Head of caudate nucleus (tissue), 42 donors: ENCODE measurements at regions not wholly inside any gene's neighbourhood (a gene's known extent, or its start where the extent isn't known, plus 50 kb on each side); places are given as distances from the start of the nearest gene placed in this dataset.

Source experiments
- DNase-seq, 42 donors: peaks; one replicate each; pipeline versions ENCODE4 v3.0.0 to v3.0.0-alpha.2; 2020 to 2021; ENCODE audit warnings: mixed read lengths in 7 of 42
- intact Hi-C: fragments of 100-400 bp; cut with DNase I; formaldehyde crosslinking; loops from one replicate; pipeline ENCODE4 v1.15.0; 2022

DNA sequence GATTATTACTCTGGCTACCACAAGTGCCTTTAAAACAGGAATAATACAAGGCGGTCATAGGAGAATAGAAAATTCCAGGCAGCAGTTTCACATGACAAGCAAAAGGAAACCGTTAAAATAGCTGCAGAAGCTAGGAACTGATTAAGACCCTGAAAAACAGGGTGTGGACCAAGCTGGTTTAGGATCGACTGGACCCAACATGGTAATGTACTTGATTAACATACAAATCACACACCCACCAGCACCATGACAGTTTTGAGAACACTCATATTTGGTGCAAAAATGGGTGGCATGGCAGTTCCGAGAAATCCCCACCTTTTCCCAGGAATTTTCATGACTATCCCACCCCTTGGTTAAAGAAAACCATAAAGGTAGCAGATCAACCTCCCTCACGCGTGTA, 51.9 kb upstream of the TMEM163 start:
- intact Hi-C loops = no loop called here
- no peak for DNase-seq

DNA sequence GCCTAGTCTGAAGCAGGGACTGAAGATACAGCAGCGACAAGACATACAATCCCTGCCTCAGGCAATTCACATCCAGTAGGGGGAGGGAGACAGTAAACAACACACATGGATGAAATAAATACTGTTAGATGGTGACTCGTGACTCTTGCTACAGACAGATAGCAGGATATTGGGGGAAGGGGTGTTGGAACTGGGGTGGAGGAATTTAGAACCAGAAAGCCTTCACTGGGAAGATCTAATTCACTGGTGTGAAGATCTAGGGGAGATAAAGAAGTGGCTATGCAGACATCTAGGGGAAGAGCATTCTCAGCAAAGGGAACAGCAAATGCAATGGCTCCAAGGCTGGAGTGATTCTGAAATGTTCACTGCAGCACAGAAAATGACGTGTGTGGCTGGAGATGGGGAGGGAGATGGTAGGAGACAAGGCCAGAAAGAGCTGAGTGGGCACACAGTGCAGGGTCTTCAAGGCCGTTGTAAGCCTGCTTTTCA, 52.6 kb upstream of the TMEM163 start:
- intact Hi-C loops = no loop called here
- DNase-seq = no peak

DNA sequence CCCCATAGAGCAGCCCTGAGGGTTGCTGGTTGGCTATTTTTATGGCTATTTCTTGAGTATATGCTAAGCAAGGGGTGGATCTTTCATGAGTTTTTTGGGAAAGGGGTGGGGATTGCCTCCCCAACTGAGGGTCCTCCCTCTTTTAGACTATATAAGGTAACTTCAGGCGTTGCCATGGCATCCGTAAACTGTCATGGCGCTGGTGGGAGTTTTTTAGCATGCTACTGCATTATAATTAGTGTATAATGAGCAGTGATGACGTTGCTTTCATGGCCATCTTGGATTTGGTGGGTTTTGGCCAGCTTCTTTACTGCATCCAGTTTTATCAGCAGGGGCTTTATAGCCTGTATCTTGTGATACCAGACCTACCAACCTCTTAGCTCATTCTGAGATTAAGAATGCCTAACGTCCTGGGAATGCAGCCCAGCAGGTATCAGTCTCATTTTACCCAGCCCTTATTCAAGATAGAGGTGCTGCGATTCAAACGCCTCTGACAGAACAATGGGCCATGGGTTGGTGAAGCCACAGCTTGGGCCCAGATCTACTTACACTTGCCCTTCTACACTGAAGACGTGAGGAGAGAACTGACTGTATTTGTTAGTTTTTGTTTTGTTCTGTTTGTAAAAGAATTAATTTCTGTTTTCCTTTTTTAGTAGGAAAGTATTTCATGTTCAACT, 53.8 kb upstream of the TMEM163 start:
- intact Hi-C loops = no loop called here
- no peak for DNase-seq

DNA sequence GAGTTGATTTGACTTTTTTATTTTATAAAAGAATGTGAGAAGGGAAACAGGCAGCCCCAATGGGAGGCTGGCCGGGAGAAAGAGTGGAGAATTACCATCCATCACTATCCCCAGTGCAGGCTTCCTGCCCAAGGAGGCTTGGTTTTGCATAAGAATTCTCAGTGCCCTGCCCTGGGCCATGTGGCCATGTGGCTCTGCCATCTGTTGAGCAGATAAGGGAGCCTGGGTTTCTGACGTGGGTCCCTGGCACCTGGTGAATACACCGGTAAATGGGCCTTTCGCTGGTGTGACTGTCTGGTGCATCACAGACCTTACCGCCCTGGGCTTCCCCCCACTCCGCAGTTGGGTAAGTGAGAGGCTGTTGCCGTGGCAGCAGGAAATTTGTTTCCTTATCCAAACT, 54.5 kb upstream of the TMEM163 start:
- no peak for DNase-seq
- intact Hi-C loops = no loop called here

DNA sequence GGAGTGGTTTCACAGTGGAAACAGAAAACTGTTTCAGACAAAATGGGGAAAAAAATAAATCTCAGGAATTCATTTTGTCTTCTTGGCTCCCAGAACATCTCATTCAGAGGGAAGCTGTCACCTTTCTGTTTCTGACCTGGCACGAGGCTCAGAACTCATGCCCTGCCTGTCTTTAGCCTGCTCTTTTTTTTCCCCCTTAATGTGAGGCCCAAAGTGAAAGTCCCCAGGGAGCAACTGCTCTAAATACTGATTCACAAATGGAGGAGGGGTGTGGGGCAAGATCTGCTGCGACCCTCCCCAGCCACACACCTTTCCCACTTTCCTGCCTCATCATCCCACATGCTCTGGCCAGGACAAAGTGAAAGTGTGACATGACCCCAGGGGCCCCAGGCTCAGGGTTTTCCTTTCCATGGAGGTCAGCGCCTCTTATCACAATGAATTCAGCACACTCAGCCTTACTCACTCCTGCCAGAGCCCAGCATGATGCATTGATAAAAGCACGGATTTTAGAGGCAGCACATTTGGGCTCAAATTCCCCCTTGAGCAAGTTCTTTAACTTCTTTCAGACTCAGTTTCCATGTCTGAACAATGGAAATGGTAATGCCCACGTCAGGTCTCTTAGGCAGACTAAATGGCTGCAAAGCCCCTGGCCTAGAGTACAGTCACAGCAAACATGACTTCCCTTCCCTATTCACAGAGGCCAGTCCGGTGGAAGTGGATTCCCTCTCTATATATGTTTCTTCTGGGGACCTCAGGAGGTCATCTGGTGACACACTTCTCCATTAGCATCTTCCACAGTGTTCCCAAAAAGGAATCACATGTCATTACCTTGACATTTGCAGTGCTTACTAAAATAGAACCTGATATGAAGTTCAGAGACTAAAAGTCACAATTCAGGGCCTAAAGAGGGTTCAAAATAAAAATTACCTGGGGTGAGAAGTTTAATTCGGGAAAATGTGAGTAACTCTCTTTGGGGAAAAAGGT, 55.3 kb upstream of the TMEM163 start:
- DNase-seq = no peak
- intact Hi-C loops = no loop called here

DNA sequence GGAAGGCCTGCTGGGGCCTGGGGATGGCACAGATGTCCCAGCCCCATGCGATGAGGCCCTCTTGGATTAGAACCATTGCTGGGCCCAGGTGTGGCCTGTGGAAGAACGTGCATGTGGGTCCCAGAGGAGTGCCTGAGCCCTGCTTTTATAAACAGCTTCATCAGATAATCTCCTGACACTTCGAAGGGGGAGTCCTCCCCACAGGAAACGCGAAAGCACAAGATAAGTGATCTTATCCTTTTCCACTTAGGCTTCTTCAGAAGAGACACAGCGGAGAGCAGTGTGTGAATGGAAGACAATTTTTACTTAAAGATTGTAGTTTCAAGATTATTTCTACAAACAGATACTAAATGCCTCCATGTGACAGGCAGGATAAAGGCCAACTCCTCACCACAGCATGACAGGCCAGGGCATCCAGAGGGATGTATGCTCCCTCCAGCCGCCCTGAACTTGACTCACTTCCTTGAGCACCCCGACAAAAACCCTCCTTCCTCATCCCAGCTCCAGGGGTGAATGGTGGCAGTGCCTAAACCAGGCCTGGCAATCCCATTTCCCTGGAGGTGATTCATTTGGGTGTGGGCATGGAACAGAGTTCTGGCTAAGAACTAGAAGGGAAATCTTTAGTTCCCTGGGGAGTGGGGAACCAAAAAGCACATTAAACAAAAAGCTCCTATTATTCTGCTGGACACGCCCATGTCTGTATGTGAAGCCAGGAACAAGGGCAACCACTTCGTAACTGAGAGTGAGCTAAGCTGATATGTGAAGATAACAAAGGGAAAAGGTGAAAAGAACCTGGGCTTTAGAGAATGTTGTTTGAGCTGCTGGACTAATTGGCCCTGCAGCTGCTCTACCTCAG, 56.2 kb upstream of the TMEM163 start:
- intact Hi-C loops = no loop called here
- no peak for DNase-seq

DNA sequence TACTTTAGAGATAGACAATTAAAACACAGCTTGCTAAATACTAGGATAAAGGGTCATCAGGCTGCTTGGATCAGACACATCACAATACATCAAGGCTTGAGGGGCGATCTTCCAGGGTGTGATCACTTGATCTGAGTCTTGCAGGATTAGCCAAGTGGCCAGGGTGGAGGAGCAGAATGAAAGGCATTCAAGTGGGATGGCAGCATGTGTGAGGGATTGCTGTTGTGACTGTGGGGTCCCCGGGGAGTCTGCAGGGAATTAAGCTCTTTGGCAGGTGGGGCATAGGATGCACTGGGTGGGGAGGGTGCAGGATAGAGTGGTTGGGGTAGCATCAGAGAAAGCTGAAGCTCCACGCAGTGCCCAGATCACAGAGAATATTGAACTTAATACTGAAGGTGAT, 58.0 kb upstream of the TMEM163 start:
- DNase-seq = no peak
- intact Hi-C loops = no loop called here

DNA sequence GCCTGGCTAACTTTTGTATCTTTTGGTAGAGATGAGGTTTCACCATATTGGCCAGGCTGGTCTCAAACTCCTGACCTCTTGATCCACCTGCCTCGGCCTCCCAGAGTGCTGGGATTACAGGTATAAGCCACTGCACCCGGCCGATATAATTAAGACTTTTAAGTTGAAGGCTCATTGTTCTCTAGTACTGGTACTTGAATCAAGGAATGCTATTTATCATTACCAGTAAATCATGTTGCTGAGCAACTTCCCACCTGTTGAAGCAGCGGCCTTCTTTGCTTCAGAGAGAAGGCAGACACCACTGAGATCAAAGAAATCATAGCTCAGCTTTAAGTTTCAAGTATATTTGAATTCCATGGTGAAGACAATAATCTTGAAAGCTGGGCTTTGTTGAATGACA, 58.8 kb upstream of the TMEM163 start:
- no peak for DNase-seq
- intact Hi-C loops = no loop called here

DNA sequence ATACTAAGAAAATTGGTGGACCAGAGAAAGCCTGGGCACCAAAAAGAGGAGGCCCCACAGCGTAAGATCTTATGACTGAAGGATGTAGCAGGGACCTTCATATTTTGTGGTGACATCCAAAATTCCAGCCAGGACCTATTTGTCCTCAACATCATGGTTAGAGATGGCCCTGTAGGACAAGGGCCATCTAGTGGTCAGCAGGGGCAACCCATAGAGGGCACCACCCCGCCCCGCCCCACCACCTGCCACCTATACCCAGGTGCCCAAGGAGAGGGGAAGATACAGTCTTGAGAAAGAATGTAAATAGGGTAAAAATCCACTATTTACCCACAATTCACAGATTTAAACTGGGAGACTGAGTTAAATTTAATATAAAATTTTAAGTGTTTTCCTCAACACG, 59.6 kb upstream of the TMEM163 start:
- intact Hi-C loops = no loop called here
- no peak for DNase-seq

DNA sequence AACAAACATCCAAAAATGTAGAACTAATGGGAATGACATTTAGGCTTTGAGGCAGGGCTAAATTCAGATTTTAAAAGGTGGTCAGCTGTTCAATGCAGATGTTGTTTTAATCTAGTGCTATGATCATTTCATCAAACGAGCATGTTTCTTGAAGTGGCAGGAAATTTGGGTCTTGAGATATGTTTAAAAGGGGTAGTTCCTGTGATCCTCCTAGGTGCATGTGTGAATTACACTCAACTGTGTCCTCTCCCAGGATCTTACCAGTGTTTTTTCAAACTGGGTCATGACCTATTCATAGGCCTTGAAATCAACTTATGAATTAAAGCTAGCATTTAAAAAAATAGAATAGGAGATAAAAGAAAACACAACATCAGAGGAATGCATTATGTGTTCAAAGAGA, 57.4 kb upstream of the ACMSD start:
- intact Hi-C loops = no loop called here
- DNase-seq = no peak

DNA sequence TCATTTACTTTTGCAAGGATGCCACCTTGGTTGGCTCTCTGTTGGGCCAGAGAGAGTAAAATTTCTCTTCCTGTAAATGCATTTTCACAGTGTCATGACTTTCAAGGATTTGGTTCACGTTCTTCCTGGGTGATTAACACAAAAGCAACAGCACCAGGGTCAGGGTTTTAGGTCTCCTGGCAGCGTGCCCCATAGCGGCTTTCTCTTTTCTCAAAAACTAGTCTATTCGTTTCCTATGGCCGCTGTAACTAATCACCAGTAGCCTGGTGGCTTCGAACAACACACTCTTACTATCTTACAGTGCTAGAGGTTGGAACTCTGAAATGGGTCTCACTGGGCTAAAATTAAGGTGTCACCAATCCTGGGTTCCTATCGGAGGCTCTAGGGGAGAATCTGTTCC, 56.3 kb upstream of the ACMSD start:
- DNase-seq = peak in 5 of 42 donors; percentile 14 to 42 (median 31)
- intact Hi-C loops = no loop called here

DNA sequence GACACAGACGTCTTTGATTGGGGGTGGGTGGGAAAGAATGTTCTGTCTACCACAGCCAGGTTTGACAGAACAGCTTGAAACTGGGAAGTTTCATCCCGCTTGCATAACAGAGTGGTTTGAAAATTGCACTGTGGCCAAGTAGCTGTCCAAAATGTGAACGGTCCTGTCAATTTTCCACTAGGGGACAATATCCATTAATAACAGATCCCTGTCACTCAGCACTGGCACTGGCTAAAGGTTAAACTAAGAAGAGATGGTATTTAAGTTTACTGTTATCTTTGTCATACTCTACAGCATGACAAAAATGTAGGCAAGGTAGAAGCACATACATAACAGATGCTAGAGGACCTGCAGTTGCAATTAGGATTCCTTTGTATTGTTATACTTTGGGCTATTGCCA, 55.6 kb upstream of the ACMSD start:
- intact Hi-C loops = no loop called here
- peak in 3 of 42 donors; percentile 12 to 40 (median 21) for DNase-seq

DNA sequence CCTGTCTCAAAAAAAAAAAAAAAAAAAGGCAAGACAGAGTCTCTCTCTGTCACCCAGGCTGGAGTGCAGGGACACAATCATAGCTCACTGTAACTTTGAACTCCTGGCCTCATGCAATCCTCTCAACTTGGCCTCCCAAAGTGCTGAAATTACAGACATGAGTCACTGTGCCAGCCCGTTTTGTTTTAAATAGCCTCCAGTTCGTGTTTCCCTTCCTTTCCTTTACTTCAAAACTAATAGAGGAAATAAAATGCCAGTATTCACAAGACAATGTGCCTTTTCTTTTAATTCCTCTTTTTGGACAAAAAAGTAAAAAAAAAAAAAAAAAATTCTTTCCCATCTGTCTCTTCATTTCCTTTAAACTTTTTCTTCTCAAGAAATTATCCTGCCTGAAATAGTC, 54.5 kb upstream of the ACMSD start:
- intact Hi-C loops = no loop called here
- no peak for DNase-seq

DNA sequence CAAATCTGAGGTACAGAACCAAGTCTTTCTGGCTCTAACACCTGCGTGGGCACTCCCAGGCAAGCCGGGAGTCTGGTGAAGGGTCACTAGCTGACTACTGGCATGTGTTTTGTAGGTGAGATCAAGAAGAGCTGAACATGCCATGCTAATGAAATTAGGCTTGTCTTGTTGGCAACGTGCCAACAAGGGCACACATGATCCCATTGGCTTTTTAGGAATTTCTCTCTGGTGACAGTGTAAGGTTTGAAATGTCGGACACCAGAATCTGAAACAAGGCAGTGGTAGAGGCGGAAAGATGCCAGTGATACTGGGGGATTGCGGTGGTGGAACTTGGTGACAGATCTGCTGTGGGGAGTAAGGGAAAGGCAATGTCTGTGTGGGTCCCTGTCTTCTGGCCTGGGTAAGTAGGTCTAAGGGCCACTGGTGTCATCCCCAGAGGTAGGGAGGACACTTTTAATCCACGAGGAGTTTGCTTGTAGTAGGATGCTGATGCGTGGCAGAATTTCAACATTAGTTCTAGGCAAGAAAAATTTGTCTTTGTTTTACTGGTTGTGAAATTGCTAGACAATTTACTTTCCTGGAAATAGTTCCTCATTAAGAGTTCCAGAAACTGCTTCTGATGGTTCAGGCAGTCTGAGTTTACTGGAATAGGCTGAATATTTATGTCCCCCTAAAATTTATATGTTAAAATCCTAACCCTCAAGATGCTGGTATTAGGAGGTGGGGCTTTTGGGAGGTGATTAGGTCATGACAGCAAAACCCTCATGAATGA, 52.6 kb upstream of the ACMSD start:
- DNase-seq = no peak
- intact Hi-C loops = no loop called here

DNA sequence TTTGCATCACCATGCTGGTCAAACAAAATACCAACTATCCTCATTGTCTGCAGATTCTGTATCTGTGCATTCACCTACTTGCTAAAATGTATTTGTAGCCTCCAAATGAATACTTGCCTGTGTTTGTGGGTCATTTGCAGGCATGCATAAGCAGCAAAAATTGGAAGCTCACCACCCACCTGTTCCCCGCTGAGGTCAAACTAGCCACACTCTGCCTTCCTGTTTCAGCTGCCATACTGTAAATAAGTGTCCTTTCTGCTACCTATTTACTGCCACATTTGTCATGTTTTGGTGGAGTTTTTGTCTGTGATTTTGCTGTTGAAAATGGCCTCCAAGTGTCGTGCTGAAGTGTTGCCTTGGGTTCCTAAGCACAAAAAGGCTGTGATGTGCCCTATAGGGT, 50.0 kb upstream of the ACMSD start:
- no peak for DNase-seq
- intact Hi-C loops = no loop called here
